GM12878 (cell line): ENCODE measurements at regions not wholly inside any gene's neighbourhood (a gene's known extent, or its start where the extent isn't known, plus 50 kb on each side); places are given as distances from the start of the nearest gene placed in this dataset.

Experiments
- ATAC-seq: fragments of 200-7000 bp; cut with Tn5 transposase; 3 replicates; pipeline ENCODE4 v1.9.1; 2020; ENCODE audit warnings: mild to moderate bottlenecking, moderate library complexity
- BruUV-seq: library from RNA; stranded (reverse); fragments of 400-500 nt; replicated peaks from 2 replicates; lab custom pipeline; 2021; lab: Mats Ljungman, UMichigan
- CTCF ChIA-PET: fragments of 300-600 bp; sonication (Branson Sonifier 250); formaldehyde crosslinking; extraction: SDS; loops from one replicate; lab custom pipeline; 2021; ENCODE audit warnings: inconsistent platforms; lab: Yijun Ruan, JAX
- POLR2A ChIA-PET: fragments of 350-600 bp; formaldehyde crosslinking; extraction: SDS; loops from one replicate; lab custom pipeline; 2021; ENCODE audit warnings: inconsistent platforms; lab: Charles Lee
- RAD21 ChIA-PET: fragments of 300-600 bp; sonication (Branson Sonifier 250); formaldehyde crosslinking; loops from one replicate; lab custom pipeline; 2023; ENCODE audit warnings: antibody characterized with exemption; ENCODE audit not compliant: unreplicated experiment; lab: Charles Lee
- SMC1A ChIA-PET: fragments of 300-600 bp; sonication (Branson Sonifier 250); formaldehyde crosslinking; loops from one replicate; lab custom pipeline; 2023; ENCODE audit not compliant: unreplicated experiment, uncharacterized antibody; lab: Charles Lee
- DNase-seq: peaks from one replicate; pipeline ENCODE4 v3.0.0-alpha.2; 2011; ENCODE audit warnings: low read depth, low spot score
- FAIRE-seq: peaks from 3 replicates; lab custom pipeline; 2011; peaks lifted over from hg19 to GRCh38; lab: Jason Lieb, UNC
- H2AFZ ChIP-seq: 2 replicates; pipeline ENCODE4 v1.6.0; 2011; ENCODE audit warnings: low read depth, low read length, control low read depth; ENCODE audit not compliant: control insufficient read depth
- H3K27ac ChIP-seq: 2 replicates; pipeline ENCODE4 v1.5.1; 2011; ENCODE audit warnings: control low read depth; ENCODE audit not compliant: control insufficient read depth, insufficient read depth
- H3K27me3 ChIP-seq, 2 experiments: replicated peaks in 1 of 2; 2 replicates each; pipeline versions ENCODE4 v1.6.0 to v1.6.1; 2011; ENCODE audit warnings: low read length in 1 of 2; ENCODE audit not compliant: control insufficient read depth in 2 of 2, insufficient read depth in 2 of 2
- H3K36me3 ChIP-seq, 2 experiments: 2 replicates each; pipeline ENCODE4 v1.5.1; 2011; ENCODE audit warnings: low read length in 1 of 2; ENCODE audit not compliant: control insufficient read depth in 2 of 2, insufficient read depth in 2 of 2
- H3K4me1 ChIP-seq: 2 replicates; pipeline ENCODE4 v1.6.1; 2011; ENCODE audit warnings: mild to moderate bottlenecking, low read length, moderate library complexity, mixed read lengths; ENCODE audit not compliant: control insufficient read depth, insufficient read depth
- H3K4me2 ChIP-seq: 2 replicates; pipeline ENCODE4 v1.6.0; 2011; ENCODE audit warnings: control low read depth; ENCODE audit not compliant: control insufficient read depth, insufficient read depth
- H3K4me3 ChIP-seq: fragments of 200-600 bp; sonication (generic); 2 replicates; pipeline ENCODE4 v1.5.1; 2016
- H3K79me2 ChIP-seq: 2 replicates; pipeline ENCODE4 v1.6.0; 2011; ENCODE audit warnings: low read length; ENCODE audit not compliant: control insufficient read depth, insufficient read depth
- H3K9ac ChIP-seq: 2 replicates; pipeline ENCODE4 v1.8.0; 2011; ENCODE audit warnings: low read length, control low read depth, mixed read lengths; ENCODE audit not compliant: control insufficient read depth, insufficient read depth
- H3K9me3 ChIP-seq: replicated peaks from 3 replicates; pipeline ENCODE4 v1.5.1; 2011; ENCODE audit warnings: mild to moderate bottlenecking, low read length; ENCODE audit not compliant: control insufficient read depth, insufficient read depth
- H4K20me1 ChIP-seq: 2 replicates; pipeline ENCODE4 v1.6.0; 2011; ENCODE audit not compliant: control insufficient read depth, insufficient read depth
- BACH1 ChIP-seq: fragments of 450-650 bp; IDR thresholded peaks from 2 replicates; pipeline ENCODE4 v1.6.1; 2017; ENCODE audit warnings: mild to moderate bottlenecking, borderline replicate concordance
- CHD4 ChIP-seq: fragments of 200-600 bp; sonication (generic); IDR thresholded peaks from 2 replicates; pipeline ENCODE4 v1.6.1; 2016; ENCODE audit warnings: mild to moderate bottlenecking
- CUX1 ChIP-seq: IDR thresholded peaks from 2 replicates; pipeline ENCODE4 v1.6.1; 2012; ENCODE audit warnings: improper control_type of control experiment, low read depth, low read length; ENCODE audit not compliant: insufficient replicate concordance
- MYC ChIP-seq: IDR thresholded peaks from 2 replicates; pipeline ENCODE4 v1.6.1; 2011; ENCODE audit warnings: mild to moderate bottlenecking, low read length, moderate library complexity, inconsistent platforms; ENCODE audit not compliant: insufficient read depth, insufficient replicate concordance, insufficient read length, severe bottlenecking
- RBBP5 ChIP-seq: fragments of 200-600 bp; sonication (generic); conservative IDR thresholded peaks from 2 replicates; pipeline ENCODE4 v1.6.1; 2016
- SPI1 ChIP-seq: IDR thresholded peaks from 2 replicates; pipeline ENCODE4 v1.6.1; 2011; ENCODE audit warnings: low read depth, mild to moderate bottlenecking, low read length, moderate library complexity, borderline replicate concordance; ENCODE audit not compliant: insufficient read depth
- TCF3 ChIP-seq: IDR thresholded peaks from 2 replicates; pipeline ENCODE4 v1.6.1; 2012; ENCODE audit warnings: low read depth, mild to moderate bottlenecking, low read length, borderline replicate concordance; ENCODE audit not compliant: insufficient read depth
- ZNF622 ChIP-seq: fragments of 450-650 bp; IDR thresholded peaks from 2 replicates; pipeline ENCODE4 v1.6.1; 2017; ENCODE audit warnings: mild to moderate bottlenecking, inconsistent platforms
- WGBS: methylation state at CpG from one replicate; pipeline ENCODE4 v1.1.6; 2016; ENCODE audit warnings: low lambda C conversion rate; ENCODE audit not compliant: insufficient replicate concordance, insufficient coverage; ENCODE audit errors: missing lambda C conversion rate; 5-methylcytosine and 5-hydroxymethylcytosine counted together
- in situ Hi-C: fragments of 300-500 bp; cut with MboI; formaldehyde crosslinking; loops from 9 replicates; pipeline ENCODE4 v1.14.3; 2018; ENCODE audit warnings: mixed read lengths
- intact Hi-C: fragments of 100-400 bp; cut with micrococcal nuclease; formaldehyde crosslinking; loops from one replicate; pipeline ENCODE4 v1.14.2; 2022; ENCODE audit not compliant: unreplicated experiment
- TF ChIP-seq, protein P1 (sequence below): fragments of 450-650 bp; formaldehyde crosslinking; IDR thresholded peaks from 2 replicates; pipeline ENCODE4 v1.4.0; 2020; ENCODE audit warnings: mild to moderate bottlenecking, moderate library complexity
- TF ChIP-seq, protein P2 (sequence below): IDR thresholded peaks from 2 replicates; pipeline ENCODE4 v1.6.1; 2011; ENCODE audit warnings: borderline replicate concordance, low read depth, mild to moderate bottlenecking, moderate library complexity, mixed read lengths, low read length; ENCODE audit not compliant: insufficient read depth; ENCODE audit errors: extremely low read length

- WGBS = 91% methylated on average over 5 of the region's 5 CpGs
- H3K9me3 ChIP-seq = no peaks in the 10 kb centered on the region
- H3K36me3 ChIP-seq = no peaks in the 10 kb centered on the region
- SMC1A ChIA-PET = interaction anchor here (1.5 to 2.0 kb wide), 3 partner anchors 13 to 151 kb away, joined by 3 to 7 read pairs (median 4); no protein-coding TSS in a partner anchor
- DNase-seq = no peak
- BruUV-seq = no TSS peak
- ATAC-seq = no peak
- H3K4me2 ChIP-seq = no peak overlapping the region
- FAIRE-seq = no peak
- no peak overlapping the region for H3K9ac ChIP-seq
- peaks cover 52% of the 10 kb centered on the region for H3K79me2 ChIP-seq
- peaks cover 3% of the 10 kb centered on the region; the same call in 1 of the 2 replicates for H4K20me1 ChIP-seq
- in situ Hi-C loops (no loop called here), intact Hi-C loops (no loop called here)
- CTCF ChIA-PET = no interaction called here
- no peaks in the 10 kb centered on the region for H3K27me3 ChIP-seq
- no peak overlapping the region for H3K27ac ChIP-seq
- H3K4me1 ChIP-seq = peaks cover 6% of the 10 kb centered on the region
- no peak overlapping the region for H3K4me3 ChIP-seq
- POLR2A ChIA-PET = no interaction called here
- H2AFZ ChIP-seq = no peak overlapping the region
- TF ChIP-seq RBBP5 = no peak
- TF ChIP-seq TCF3 = no peak
- TF ChIP-seq, protein P1, sequence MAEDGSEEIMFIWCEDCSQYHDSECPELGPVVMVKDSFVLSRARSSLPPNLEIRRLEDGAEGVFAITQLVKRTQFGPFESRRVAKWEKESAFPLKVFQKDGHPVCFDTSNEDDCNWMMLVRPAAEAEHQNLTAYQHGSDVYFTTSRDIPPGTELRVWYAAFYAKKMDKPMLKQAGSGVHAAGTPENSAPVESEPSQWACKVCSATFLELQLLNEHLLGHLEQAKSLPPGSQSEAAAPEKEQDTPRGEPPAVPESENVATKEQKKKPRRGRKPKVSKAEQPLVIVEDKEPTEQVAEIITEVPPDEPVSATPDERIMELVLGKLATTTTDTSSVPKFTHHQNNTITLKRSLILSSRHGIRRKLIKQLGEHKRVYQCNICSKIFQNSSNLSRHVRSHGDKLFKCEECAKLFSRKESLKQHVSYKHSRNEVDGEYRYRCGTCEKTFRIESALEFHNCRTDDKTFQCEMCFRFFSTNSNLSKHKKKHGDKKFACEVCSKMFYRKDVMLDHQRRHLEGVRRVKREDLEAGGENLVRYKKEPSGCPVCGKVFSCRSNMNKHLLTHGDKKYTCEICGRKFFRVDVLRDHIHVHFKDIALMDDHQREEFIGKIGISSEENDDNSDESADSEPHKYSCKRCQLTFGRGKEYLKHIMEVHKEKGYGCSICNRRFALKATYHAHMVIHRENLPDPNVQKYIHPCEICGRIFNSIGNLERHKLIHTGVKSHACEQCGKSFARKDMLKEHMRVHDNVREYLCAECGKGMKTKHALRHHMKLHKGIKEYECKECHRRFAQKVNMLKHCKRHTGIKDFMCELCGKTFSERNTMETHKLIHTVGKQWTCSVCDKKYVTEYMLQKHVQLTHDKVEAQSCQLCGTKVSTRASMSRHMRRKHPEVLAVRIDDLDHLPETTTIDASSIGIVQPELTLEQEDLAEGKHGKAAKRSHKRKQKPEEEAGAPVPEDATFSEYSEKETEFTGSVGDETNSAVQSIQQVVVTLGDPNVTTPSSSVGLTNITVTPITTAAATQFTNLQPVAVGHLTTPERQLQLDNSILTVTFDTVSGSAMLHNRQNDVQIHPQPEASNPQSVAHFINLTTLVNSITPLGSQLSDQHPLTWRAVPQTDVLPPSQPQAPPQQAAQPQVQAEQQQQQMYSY (CRISPR knock-in tag) = no peak
- TF ChIP-seq CHD4 = no peak
- TF ChIP-seq SPI1 = no peak
- no peak for TF ChIP-seq BACH1
- TF ChIP-seq ZNF622 = no peak
- no peak for TF ChIP-seq CUX1
- TF ChIP-seq MYC = no peak
- TF ChIP-seq, protein P2, sequence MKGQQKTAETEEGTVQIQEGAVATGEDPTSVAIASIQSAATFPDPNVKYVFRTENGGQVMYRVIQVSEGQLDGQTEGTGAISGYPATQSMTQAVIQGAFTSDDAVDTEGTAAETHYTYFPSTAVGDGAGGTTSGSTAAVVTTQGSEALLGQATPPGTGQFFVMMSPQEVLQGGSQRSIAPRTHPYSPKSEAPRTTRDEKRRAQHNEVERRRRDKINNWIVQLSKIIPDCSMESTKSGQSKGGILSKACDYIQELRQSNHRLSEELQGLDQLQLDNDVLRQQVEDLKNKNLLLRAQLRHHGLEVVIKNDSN = no peak
- RAD21 ChIA-PET = no interaction called here
Observed at GRCh38 chr3:72412340-72412956, 435.8 kb downstream of the SHQ1 start.
